Fibroblast of pulmonary artery (primary cell): ENCODE measurements at regions not wholly inside any gene's neighbourhood (a gene's known extent, or its start where the extent isn't known, plus 50 kb on each side); places are given as distances from the start of the nearest gene placed in this dataset.

Experiments
- DNase-seq: peaks from one replicate; pipeline ENCODE4 v3.0.0-alpha.2; 2010; ENCODE audit warnings: low read depth
- H3K4me3 ChIP-seq: replicated peaks from 2 replicates; pipeline ENCODE4 v1.5.1; 2011; ENCODE audit warnings: low read depth, mild to moderate bottlenecking, control low read depth, low read length, moderate library complexity
- TF ChIP-seq, protein P1 (sequence below): IDR thresholded peaks from 2 replicates; pipeline ENCODE4 v1.5.1; 2011; ENCODE audit warnings: mild to moderate bottlenecking, control low read depth, low read length, inconsistent platforms; ENCODE audit errors: missing control alignments

DNA sequence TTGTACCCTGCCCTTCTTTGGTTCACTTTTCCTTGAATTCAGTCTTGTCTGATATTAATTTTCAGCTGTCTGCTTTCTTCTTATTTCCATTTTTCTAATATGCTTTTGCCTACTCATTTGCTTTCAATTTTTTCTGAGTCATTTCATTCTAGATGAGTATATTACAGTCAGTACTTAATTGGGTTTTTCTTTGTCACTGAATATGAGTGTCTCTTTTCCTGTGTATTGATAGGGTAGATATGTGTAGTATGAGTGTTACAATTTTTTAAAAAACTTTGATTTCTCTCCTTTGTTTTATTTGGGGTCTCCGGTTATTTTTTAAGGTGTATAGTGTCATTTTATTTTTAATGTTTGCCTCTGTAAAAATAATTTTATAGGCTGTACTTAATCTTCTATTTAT is 222.2 kb downstream of the IDS start:
- TF ChIP-seq, protein P1, sequence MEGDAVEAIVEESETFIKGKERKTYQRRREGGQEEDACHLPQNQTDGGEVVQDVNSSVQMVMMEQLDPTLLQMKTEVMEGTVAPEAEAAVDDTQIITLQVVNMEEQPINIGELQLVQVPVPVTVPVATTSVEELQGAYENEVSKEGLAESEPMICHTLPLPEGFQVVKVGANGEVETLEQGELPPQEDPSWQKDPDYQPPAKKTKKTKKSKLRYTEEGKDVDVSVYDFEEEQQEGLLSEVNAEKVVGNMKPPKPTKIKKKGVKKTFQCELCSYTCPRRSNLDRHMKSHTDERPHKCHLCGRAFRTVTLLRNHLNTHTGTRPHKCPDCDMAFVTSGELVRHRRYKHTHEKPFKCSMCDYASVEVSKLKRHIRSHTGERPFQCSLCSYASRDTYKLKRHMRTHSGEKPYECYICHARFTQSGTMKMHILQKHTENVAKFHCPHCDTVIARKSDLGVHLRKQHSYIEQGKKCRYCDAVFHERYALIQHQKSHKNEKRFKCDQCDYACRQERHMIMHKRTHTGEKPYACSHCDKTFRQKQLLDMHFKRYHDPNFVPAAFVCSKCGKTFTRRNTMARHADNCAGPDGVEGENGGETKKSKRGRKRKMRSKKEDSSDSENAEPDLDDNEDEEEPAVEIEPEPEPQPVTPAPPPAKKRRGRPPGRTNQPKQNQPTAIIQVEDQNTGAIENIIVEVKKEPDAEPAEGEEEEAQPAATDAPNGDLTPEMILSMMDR = no peak
- DNase-seq = no peak
- no peak overlapping the region for H3K4me3 ChIP-seq

DNA sequence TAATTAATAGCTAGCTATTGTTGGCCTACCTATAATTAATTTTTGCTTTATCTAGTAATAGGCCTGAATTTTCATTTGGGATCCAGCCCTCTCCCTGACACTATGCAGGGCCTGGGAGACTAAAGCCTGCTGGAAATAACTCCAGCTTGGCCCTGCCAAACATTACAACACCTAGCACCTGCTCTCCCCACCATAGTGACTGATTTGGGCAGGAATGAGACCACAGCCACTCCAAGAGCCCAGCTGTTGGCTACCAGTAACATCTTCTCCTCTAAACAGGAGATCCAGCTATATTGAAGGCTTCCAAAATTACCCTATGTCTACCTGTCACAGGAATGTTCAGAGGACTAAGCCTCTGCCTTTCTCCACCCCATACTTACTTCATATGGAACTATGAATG is 225.1 kb downstream of the IDS start:
- TF ChIP-seq, protein P1 = no peak
- DNase-seq = no peak
- H3K4me3 ChIP-seq = no peak overlapping the region

DNA sequence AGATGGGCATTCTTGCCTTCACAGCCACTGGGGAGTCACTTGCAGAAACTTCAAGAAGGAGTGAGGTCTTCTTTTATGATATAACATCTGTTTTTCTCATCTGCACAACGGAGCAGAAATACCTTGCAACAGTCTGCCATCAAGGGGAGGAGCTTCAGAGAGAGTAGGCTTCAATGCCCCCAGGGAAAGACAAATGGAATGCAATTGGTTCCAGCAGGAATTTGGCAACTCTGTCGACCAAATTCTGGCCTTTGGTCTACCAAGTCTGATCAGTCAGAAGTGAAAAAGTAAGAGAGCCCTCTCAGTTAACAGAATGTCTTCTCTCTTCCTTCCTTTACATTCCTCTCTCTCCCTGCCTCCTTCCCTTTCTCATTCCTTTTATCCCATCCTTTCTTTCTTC is 229.3 kb downstream of the IDS start:
- no peak for DNase-seq
- TF ChIP-seq, protein P1 = no peak
- H3K4me3 ChIP-seq = no peak overlapping the region

DNA sequence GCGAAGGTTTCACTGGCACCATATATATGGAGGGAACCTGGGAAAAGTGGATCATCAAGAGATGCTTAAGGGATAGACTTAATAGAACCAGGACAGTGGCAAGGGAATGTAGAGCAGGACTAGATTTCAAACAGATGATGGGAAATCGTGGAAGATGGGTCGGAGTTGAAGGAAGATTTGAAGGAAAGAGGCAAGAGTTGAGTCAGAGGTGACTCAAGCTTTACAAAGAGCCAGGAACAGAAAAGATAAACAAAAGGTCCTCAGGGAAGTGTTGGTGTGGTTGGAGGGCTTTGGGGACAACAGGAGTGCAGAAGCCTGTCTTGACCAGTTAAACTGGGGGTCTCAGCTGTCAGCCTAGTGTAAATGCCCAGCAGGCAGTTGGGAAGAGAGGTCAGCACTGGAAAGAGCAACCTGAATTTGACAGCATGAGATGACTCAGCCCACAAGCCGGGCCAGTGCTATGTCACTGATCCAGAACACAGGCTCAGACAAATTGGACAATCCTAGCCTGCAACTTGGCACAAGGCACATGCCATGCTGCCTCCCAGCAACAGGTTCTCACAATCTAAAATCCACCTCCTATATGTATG is 230.5 kb downstream of the IDS start:
- no peak overlapping the region for H3K4me3 ChIP-seq
- TF ChIP-seq, protein P1 = no peak

DNA sequence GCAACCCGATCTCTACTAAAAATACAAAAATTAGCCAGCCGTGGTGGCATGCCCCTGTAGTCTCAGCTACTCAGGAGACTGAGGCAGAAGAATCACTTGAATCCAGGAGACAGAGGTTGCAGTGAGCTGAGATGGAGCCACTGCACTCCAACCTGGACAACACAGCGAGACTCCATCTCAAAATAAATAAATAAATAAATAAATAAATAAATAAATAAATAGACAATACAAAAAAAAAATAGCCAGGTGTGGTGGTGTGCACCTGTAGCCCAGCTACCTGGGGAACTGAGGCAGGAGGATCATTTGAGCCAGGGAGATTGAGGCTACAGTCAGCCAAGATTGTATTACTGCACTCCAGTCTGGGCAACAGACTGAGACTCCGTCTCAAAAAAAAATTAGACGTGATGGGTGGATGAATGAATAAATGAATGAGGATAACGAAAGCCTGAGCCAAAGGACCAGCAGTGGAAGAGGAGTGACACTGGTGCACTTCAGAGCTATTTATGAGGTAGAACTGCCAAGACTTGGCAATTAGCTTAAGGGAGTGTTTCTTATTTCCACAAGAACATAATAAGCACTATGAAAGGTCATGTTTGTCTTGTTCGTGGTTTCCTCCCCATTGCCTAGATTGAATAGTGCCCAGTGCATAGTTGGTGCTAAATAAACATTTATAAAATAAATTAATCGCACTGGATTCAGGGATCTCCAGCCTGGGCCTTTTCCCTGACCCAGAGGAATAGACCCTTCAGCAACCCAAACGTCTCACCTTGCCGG is 232.2 kb downstream of the IDS start:
- TF ChIP-seq, protein P1 = no peak
- DNase-seq = no peak
- H3K4me3 ChIP-seq = no peak overlapping the region

More for the DNA sequence above, 230.5 kb downstream of the IDS start:
- no peak for DNase-seq

DNA sequence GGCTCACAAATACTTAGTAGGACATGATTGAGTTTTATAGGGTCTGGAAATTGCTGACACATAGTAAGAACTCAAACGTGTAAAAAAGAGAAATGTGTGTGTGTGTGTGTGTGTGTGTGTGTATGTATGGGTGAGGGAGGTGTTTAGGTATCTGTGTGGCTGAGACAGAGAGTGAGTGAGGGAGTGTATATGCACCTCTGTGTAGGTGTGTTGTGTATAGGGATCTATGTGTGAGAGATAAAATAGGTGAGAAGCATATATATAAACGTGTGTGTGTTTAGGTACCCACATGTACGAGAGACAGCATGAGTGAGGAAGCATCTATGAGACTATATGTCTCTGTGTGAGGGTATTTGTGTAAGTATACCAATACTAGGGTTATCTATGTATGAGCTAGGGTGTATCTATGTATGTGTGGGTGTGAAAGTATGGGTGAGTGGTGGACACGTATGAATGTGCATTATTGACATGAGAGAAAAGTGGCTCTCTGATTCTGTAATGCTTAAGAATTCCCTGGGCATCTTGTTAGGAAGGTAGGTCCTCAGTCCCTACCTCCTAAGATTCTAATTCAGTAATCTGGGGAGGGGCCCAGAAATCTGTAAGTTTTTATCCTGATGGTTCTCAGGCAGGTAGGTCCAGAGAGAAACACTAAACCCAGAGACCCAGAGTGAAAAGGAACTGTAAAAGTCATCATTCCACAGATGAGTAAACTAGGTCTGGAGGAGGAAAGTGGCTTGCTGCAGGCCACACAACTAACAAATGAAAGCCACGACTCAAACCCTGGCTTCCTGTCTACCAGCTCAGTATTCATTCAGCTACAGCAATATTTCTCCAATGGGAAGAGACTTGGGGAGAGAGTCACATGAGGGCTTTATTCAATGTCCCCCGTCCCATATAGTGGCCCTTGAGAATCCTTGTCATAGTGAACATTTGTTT is 237.0 kb downstream of the IDS start:
- H3K4me3 ChIP-seq = no peak overlapping the region
- TF ChIP-seq, protein P1 = no peak
- DNase-seq = no peak
